ENCODE measurements at regions not wholly inside any gene's neighbourhood (a gene's known extent, or its start where the extent isn't known, plus 50 kb on each side); places are given as distances from the start of the nearest gene placed in this dataset.

- DNase-seq (ENCODE audit: low read depth in 2 of 2): no peak
Observed at GRCh38 chr2:71791501-71792135, 338.3 kb downstream of the DYSF start.

GRCh38 chr2:71791061-71791450, 337.7 kb downstream of the DYSF start:
- DNase-seq (ENCODE audit: low read depth in 2 of 2): no peak

- no peak for DNase-seq (ENCODE audit: low read depth in 2 of 2)
Observed at GRCh38 chr2:71790226-71791060, 337.1 kb downstream of the DYSF start.

GRCh38 chr2:71789556-71790204, 336.3 kb downstream of the DYSF start:
- DNase-seq (ENCODE audit: low read depth in 2 of 2): no peak

- DNase-seq (ENCODE audit: low read depth in 2 of 2): no peak
Observed at GRCh38 chr2:71788601-71789240, 335.4 kb downstream of the DYSF start.

- no peak for DNase-seq (ENCODE audit: low read depth in 2 of 2)
Observed at GRCh38 chr2:71788186-71788525, 334.8 kb downstream of the DYSF start.

GRCh38 chr2:71787476-71788185, 334.3 kb downstream of the DYSF start:
- DNase-seq (ENCODE audit: low read depth in 2 of 2): no peak

GRCh38 chr2:71787108-71787415, 333.7 kb downstream of the DYSF start:
- no peak for DNase-seq (ENCODE audit: low read depth in 2 of 2)

GRCh38 chr2:71786291-71787107, 333.1 kb downstream of the DYSF start:
- no peak for DNase-seq (ENCODE audit: low read depth in 2 of 2)

GRCh38 chr2:71785516-71785981, 332.2 kb downstream of the DYSF start:
- no peak for DNase-seq (ENCODE audit: low read depth in 2 of 2)

GRCh38 chr2:71784734-71785511, 331.6 kb downstream of the DYSF start:
- no peak for DNase-seq (ENCODE audit: low read depth in 2 of 2)

- DNase-seq (ENCODE audit: low read depth in 2 of 2): no peak
Observed at GRCh38 chr2:71783815-71784214, 330.5 kb downstream of the DYSF start.

- DNase-seq (ENCODE audit: low read depth in 2 of 2): no peak
Observed at GRCh38 chr2:71783215-71783614, 329.9 kb downstream of the DYSF start.

- no peak for DNase-seq (ENCODE audit: low read depth in 2 of 2)
Observed at GRCh38 chr2:71782323-71782722, 329.0 kb downstream of the DYSF start.

- DNase-seq (ENCODE audit: low read depth in 2 of 2): no peak
Observed at GRCh38 chr2:71781695-71782228, 328.4 kb downstream of the DYSF start.

- no peak for DNase-seq (ENCODE audit: low read depth in 2 of 2)
Observed at GRCh38 chr2:71780162-71780561, 326.8 kb downstream of the DYSF start.

- no peak for DNase-seq (ENCODE audit: low read depth in 2 of 2)
Observed at GRCh38 chr2:71779774-71780105, 326.4 kb downstream of the DYSF start.

- no peak for DNase-seq (ENCODE audit: low read depth in 2 of 2)
Observed at GRCh38 chr2:71778936-71779773, 325.8 kb downstream of the DYSF start.

GRCh38 chr2:71778514-71778913, 325.2 kb downstream of the DYSF start:
- DNase-seq (ENCODE audit: low read depth in 2 of 2): no peak

All from stimulated activated CD4-positive, alpha-beta T cell treated with anti-CD3 and anti-CD28 coated beads, Interleukin-1b, Interleukin-23, amount 100 ng/mL, for 4 hours (primary cell).